ENCODE measurements at regions not wholly inside any gene's neighbourhood (a gene's known extent, or its start where the extent isn't known, plus 50 kb on each side); places are given as distances from the start of the nearest gene placed in this dataset.

DNA sequence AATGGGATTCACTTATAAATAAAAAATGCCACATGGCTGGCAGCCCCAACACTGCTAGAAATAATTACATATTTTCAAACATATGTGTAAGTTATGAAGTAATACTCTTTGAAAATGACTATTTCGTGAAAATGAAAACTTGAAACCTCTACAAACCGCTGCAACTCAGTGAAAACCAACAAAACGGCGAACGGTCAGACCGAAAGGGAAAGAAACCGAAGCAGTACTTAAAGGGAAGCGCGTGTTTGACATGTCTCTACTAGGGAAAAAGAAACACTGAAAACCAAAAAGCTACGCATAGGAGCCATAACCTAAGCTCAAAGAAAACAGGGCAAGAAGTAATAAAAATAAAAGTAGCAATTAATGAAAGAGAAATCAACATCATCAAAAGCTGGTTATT is 121.0 kb upstream of the GGTLC1 start:
- H3K27ac ChIP-seq (ENCODE audit: insufficient read depth, low read length, poor library complexity, severe bottlenecking) = no peak overlapping the region
- no peaks in the 10 kb centered on the region for H3K9me3 ChIP-seq (ENCODE audit: control insufficient read depth, low read length)
- no peaks in the 10 kb centered on the region for H3K27me3 ChIP-seq (replicated peaks; ENCODE audit: control insufficient read depth, insufficient read depth, low read length, poor library complexity, severe bottlenecking)
- H3K4me1 ChIP-seq (ENCODE audit: control insufficient read depth, insufficient read depth, low read length, poor library complexity, severe bottlenecking) = no peaks in the 10 kb centered on the region
- no peaks in the 10 kb centered on the region for H3K36me3 ChIP-seq (ENCODE audit: control insufficient read depth, insufficient read depth, low read length)
- H3K4me3 ChIP-seq (ENCODE audit: insufficient read depth, low read depth, low read length, poor library complexity, severe bottlenecking) = no peak overlapping the region
- no peak for DNase-seq

DNA sequence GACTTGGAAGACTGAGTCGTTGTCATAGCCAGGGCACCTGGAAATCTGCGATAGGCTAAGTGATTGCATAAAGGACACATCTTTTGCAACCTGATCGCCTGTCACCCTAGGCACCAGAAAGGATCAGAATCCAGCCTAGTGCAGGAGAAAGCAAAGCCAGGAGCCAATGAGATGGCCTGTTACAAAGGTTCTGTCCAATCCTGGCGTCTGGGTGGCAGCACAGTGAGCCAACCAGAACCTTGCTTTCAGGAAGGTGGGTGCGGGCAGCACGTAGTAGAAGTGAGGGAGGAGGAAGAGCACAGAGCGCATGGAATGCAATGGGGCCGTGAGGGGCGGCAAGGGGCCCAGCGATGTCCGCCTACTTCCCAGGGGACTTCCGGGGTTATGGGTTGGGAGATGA is 120.4 kb upstream of the GGTLC1 start:
- Histone ChIP-seq H3K4me3 (ENCODE audit: insufficient read depth, low read depth, low read length, poor library complexity, severe bottlenecking) (no peak overlapping the region), H3K27me3 (replicated peaks; ENCODE audit: control insufficient read depth, insufficient read depth, low read length, poor library complexity, severe bottlenecking) (no peaks in the 10 kb centered on the region), H3K27ac (ENCODE audit: insufficient read depth, low read length, poor library complexity, severe bottlenecking) (no peak overlapping the region), H3K9me3 (ENCODE audit: control insufficient read depth, low read length) (no peaks in the 10 kb centered on the region), H3K4me1 (ENCODE audit: control insufficient read depth, insufficient read depth, low read length, poor library complexity, severe bottlenecking) (no peaks in the 10 kb centered on the region), H3K36me3 (ENCODE audit: control insufficient read depth, insufficient read depth, low read length) (no peaks in the 10 kb centered on the region)
- peak; percentile 8 to 48 (median 12) for DNase-seq

DNA sequence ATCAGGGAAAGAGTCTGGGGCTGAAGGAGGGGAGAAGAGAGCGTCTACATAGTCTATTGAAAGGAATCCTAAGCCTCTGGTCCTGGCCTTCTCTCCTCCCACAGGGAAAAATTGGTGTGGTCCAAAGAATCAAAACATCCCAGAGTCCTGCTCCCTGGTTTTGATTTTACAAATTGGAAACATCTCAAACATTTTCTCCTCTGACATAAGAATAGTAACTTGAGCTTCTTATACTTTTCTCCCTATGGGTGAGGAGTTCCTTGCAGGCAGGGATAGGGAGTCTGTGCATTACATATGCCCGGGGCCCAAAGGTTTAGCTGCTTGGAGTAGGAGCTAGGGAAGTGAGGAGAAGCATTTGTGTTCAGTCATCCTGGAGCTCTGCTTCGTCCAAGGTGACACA is 120.0 kb upstream of the GGTLC1 start:
- Histone ChIP-seq H3K4me3 (ENCODE audit: insufficient read depth, low read depth, low read length, poor library complexity, severe bottlenecking) (no peak overlapping the region), H3K27ac (ENCODE audit: insufficient read depth, low read length, poor library complexity, severe bottlenecking) (no peak overlapping the region), H3K9me3 (ENCODE audit: control insufficient read depth, low read length) (no peaks in the 10 kb centered on the region), H3K27me3 (replicated peaks; ENCODE audit: control insufficient read depth, insufficient read depth, low read length, poor library complexity, severe bottlenecking) (no peaks in the 10 kb centered on the region), H3K36me3 (ENCODE audit: control insufficient read depth, insufficient read depth, low read length) (no peaks in the 10 kb centered on the region), H3K4me1 (ENCODE audit: control insufficient read depth, insufficient read depth, low read length, poor library complexity, severe bottlenecking) (no peaks in the 10 kb centered on the region)
- no peak for DNase-seq

DNA sequence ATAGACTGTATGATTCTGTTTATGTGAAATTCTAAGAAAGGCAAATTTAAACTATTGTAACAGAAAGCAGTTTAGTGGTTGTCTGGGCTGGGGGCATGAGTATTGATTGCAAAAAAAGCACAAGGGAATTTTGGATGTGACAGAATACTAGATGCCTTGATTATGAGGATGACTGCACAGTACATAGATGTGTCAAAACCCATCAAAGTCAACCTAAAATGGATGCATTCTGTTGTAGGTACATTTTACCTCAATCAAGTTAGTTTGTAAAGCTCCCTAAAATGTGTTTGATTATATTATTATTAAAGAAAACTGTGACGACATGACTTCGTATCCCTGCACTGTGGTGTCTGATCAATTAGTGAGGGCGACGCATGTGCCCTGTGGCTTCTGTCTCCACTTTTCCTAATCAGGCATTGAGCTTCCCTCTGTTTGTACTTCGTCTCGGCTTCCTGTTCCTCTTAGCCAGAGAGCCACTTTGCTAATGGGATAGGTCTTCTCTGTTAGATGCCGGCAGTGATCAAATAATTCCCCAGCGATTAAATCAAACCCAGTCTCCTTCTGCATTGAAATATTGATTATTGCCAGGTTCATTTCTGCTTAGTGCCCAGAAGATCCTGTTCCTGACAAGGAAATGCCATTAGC is 118.3 kb upstream of the GGTLC1 start:
- no peaks in the 10 kb centered on the region for H3K4me1 ChIP-seq (ENCODE audit: control insufficient read depth, insufficient read depth, low read length, poor library complexity, severe bottlenecking)
- no peak overlapping the region for H3K4me3 ChIP-seq (ENCODE audit: insufficient read depth, low read depth, low read length, poor library complexity, severe bottlenecking)
- H3K36me3 ChIP-seq (ENCODE audit: control insufficient read depth, insufficient read depth, low read length) = no peaks in the 10 kb centered on the region
- H3K27ac ChIP-seq (ENCODE audit: insufficient read depth, low read length, poor library complexity, severe bottlenecking) = no peak overlapping the region
- H3K9me3 ChIP-seq (ENCODE audit: control insufficient read depth, low read length) = no peaks in the 10 kb centered on the region
- H3K27me3 ChIP-seq (replicated peaks; ENCODE audit: control insufficient read depth, insufficient read depth, low read length, poor library complexity, severe bottlenecking) = no peaks in the 10 kb centered on the region
- DNase-seq = no peak

DNA sequence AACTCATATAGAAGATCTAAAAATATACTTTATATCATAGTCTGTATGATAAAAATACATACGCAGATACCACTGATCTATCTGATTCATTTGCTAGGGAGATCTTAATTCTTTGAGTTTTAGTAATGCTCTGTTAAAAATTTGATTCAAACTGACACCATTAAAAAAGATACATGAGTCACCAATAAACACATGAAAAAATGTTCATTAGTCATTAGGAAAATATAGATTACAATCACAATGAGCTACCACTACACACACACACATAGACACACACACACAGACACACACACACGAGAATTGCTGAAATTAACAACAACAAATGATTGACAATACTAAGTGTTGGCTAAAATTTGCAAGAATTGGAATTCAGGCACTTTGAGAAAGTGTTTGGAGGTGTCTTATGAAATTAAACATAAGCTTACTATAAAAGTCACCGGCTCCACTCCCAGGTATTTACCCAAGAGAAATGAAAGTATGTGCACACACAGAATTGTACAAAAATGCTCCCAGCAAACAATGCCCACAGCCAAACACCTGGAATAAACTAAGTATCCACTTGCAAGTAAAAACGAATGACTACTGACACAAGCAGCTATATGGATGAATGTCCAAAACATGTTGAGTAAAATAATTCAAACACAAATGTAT is 117.7 kb upstream of the GGTLC1 start:
- H3K4me3 ChIP-seq (ENCODE audit: insufficient read depth, low read depth, low read length, poor library complexity, severe bottlenecking) = no peak overlapping the region
- no peaks in the 10 kb centered on the region for H3K27me3 ChIP-seq (replicated peaks; ENCODE audit: control insufficient read depth, insufficient read depth, low read length, poor library complexity, severe bottlenecking)
- no peaks in the 10 kb centered on the region for H3K4me1 ChIP-seq (ENCODE audit: control insufficient read depth, insufficient read depth, low read length, poor library complexity, severe bottlenecking)
- H3K27ac ChIP-seq (ENCODE audit: insufficient read depth, low read length, poor library complexity, severe bottlenecking) = no peak overlapping the region
- no peaks in the 10 kb centered on the region for H3K9me3 ChIP-seq (ENCODE audit: control insufficient read depth, low read length)
- no peaks in the 10 kb centered on the region for H3K36me3 ChIP-seq (ENCODE audit: control insufficient read depth, insufficient read depth, low read length)
- no peak for DNase-seq

DNA sequence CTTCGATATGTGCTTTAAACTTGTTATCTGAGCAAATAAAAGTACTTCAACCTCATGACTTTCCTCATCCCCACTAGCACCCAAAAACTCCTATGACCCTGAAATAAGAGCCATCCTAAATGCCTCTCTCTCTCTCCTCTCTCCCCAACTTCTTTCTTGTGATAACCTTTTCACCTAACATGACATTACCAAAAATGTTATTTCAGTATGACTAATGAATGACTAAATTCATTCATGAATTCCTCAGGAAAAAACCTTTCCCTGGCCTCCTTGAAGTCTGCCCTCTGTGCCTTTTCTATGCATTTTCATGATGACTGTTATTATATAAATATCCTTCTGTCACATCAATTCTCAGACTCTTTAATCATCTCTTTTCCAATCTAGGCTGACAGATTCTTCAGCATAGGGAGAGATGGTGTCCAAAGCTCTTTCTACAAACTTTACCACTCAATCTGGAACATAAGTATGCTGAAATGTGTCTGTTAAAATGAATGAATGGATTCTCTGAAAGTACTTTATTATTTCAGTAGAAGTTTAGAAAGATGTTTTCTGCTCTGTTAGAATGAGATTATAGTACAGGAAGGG is 114.3 kb upstream of the GGTLC1 start:
- Histone ChIP-seq H3K27me3 (replicated peaks; ENCODE audit: control insufficient read depth, insufficient read depth, low read length, poor library complexity, severe bottlenecking) (no peaks in the 10 kb centered on the region), H3K4me1 (ENCODE audit: control insufficient read depth, insufficient read depth, low read length, poor library complexity, severe bottlenecking) (no peaks in the 10 kb centered on the region), H3K36me3 (ENCODE audit: control insufficient read depth, insufficient read depth, low read length) (no peaks in the 10 kb centered on the region), H3K27ac (ENCODE audit: insufficient read depth, low read length, poor library complexity, severe bottlenecking) (no peak overlapping the region), H3K4me3 (ENCODE audit: insufficient read depth, low read depth, low read length, poor library complexity, severe bottlenecking) (no peak overlapping the region), H3K9me3 (ENCODE audit: control insufficient read depth, low read length) (no peaks in the 10 kb centered on the region)
- DNase-seq = no peak

DNA sequence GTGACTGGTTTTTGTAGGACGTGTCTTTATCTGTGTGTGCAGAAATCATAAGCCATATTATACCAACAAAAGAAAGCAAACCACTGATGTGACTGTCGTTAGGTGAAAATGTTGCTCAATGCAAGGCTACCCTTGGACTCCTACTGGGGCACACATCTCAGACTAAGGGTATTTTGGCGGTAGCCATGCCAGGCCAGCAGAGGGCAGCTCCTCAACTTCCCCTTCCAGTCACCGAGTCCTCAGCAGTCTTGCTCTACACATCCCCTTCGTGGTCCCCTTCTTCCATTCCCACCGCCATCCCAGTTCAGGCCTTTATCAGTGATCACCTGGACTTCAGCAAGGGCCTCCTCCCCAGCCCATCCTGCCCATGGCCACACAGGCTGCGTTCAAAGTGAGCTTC is 113.7 kb upstream of the GGTLC1 start:
- no peak for DNase-seq
- Histone ChIP-seq H3K4me1 (ENCODE audit: control insufficient read depth, insufficient read depth, low read length, poor library complexity, severe bottlenecking) (no peaks in the 10 kb centered on the region), H3K36me3 (ENCODE audit: control insufficient read depth, insufficient read depth, low read length) (no peaks in the 10 kb centered on the region), H3K9me3 (ENCODE audit: control insufficient read depth, low read length) (no peaks in the 10 kb centered on the region), H3K4me3 (ENCODE audit: insufficient read depth, low read depth, low read length, poor library complexity, severe bottlenecking) (no peak overlapping the region), H3K27me3 (replicated peaks; ENCODE audit: control insufficient read depth, insufficient read depth, low read length, poor library complexity, severe bottlenecking) (no peaks in the 10 kb centered on the region), H3K27ac (ENCODE audit: insufficient read depth, low read length, poor library complexity, severe bottlenecking) (no peak overlapping the region)

DNA sequence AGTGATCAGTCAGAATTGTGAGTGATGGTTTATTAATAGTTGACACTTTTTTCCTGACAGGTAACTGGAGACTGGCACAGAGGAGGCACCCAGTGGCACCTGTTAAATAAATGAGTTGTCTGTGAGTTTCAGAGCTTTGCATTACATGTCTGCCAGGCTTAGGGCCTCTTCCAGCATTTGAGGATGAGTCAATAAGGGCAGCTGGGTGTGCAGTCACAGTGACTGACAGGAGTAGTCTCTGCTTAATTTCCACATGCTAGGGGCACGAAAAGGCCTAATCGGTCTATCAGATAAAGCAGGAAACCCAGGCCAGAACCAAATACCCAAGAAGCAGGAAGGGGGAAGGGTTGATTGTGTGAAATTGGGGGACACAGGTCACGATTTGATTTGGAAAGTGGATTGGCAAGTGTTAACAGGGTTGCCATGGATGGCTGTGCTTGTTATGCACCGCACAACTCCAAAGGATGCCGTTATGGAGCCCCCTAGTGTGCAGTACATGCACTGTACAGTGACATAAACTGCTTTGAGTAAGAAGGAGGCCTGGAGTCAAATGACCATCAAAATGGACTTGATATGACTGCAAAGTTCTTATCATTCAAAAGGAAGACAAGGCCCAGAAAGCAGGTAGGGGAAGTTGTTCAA is 111.9 kb upstream of the GGTLC1 start:
- Histone ChIP-seq H3K9me3 (ENCODE audit: control insufficient read depth, low read length) (no peaks in the 10 kb centered on the region), H3K36me3 (ENCODE audit: control insufficient read depth, insufficient read depth, low read length) (no peaks in the 10 kb centered on the region), H3K27ac (ENCODE audit: insufficient read depth, low read length, poor library complexity, severe bottlenecking) (no peak overlapping the region), H3K4me3 (ENCODE audit: insufficient read depth, low read depth, low read length, poor library complexity, severe bottlenecking) (no peak overlapping the region), H3K4me1 (ENCODE audit: control insufficient read depth, insufficient read depth, low read length, poor library complexity, severe bottlenecking) (no peaks in the 10 kb centered on the region), H3K27me3 (replicated peaks; ENCODE audit: control insufficient read depth, insufficient read depth, low read length, poor library complexity, severe bottlenecking) (no peaks in the 10 kb centered on the region)
- peak; percentile 12 to 34 (median 22) for DNase-seq

DNA sequence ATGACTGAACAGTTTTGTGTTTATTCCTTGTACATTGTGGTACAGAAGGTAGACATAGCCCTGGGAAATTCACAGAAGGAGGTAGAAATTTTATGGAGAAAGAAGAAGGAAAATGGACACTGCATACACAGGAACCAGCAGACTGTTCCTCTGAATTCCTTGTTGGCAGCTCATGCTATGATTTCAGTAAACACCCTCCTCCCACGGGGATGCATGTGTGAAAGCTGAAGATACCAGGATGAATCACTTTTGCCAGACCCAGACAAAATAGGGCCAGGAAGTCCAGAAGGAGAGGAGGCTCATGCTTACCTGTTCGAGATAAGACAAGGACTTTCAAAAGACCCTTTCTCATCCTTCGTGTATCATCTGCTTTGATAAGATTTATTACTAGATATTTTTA is 110.3 kb upstream of the GGTLC1 start:
- no peaks in the 10 kb centered on the region for H3K27me3 ChIP-seq (replicated peaks; ENCODE audit: control insufficient read depth, insufficient read depth, low read length, poor library complexity, severe bottlenecking)
- no peak overlapping the region for H3K27ac ChIP-seq (ENCODE audit: insufficient read depth, low read length, poor library complexity, severe bottlenecking)
- H3K4me3 ChIP-seq (ENCODE audit: insufficient read depth, low read depth, low read length, poor library complexity, severe bottlenecking) = no peak overlapping the region
- DNase-seq = no peak
- H3K4me1 ChIP-seq (ENCODE audit: control insufficient read depth, insufficient read depth, low read length, poor library complexity, severe bottlenecking) = no peaks in the 10 kb centered on the region
- no peaks in the 10 kb centered on the region for H3K36me3 ChIP-seq (ENCODE audit: control insufficient read depth, insufficient read depth, low read length)
- H3K9me3 ChIP-seq (ENCODE audit: control insufficient read depth, low read length) = no peaks in the 10 kb centered on the region
